Inferior parietal cortex (tissue), 1 donor: ENCODE measurements at regions not wholly inside any gene's neighbourhood (a gene's known extent, or its start where the extent isn't known, plus 50 kb on each side); places are given as distances from the start of the nearest gene placed in this dataset.

ENCODE experiments used
- DNase-seq: peaks from one replicate; pipeline ENCODE4 v3.0.0-alpha.2; 2016; ENCODE audit errors: extremely low spot score

DNA sequence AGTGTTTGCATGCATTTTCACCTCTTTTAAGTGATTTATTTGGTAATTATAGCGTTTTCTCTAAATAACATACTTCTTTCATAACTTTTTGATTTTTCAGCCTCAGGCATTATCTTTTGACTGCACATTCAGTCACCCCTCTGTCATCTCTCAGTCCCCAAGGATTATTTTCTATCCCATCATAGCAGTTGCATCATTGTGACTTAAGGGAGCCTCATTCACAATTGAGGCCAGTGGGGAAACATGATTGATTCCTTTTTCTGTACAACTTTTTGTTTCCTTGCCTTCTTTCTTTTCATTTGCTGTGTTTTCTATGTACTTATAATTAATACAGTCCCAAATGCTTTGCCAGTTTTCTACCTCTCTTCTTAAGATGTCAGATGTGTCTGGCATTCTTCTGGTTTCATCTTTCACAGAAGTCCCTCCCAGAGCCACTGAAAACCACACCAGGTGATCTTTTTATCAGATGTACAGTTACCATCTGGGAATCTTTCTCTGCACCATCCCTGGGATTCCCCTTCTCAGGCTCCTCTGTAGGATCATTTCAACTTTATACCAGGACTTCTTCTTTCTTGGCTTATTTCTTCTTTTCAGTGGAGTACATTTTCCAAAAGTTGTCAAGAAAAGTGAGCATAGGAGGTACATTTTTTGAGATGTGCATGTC lies 151.4 kb downstream of the RAP2B start:
- no peak for DNase-seq

DNA sequence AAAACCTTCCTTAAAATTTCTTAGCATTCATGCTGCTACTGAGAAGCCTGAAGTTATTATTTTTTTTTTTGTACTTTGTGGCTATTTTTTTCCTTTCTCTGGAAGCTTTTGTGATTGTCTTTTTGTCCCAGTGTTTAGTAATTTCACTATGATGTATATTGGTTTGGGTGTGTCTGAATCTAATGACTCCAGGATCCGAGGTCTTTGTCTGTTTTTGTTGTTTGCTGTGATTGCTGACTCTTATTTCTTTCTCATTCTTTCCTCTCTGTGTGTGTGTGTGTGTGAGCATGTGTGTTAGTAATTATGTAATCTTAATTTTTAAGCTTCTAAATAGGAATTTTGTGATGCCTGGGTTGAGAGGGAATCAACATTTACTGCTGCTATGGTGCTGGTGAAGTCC lies 152.0 kb downstream of the RAP2B start:
- DNase-seq = no peak

DNA sequence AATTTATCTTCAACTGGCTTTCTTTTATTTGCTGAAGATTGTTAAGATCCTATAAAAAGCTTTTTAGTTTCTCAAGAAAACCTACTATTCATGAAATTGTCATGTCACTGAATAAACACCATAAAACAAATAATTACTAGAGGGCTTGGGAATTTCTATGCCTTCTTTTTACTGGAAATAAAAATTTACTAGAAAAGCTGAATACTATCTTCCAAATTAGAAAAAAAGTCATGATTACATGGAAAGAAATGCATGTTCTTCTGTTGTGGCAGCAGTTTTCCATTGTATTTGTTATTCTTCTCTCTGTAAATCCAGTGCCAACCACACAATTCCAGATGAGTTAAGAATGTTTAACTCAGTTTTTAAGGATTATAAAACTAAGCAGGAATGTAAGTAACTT lies 153.8 kb downstream of the RAP2B start:
- no peak for DNase-seq

DNA sequence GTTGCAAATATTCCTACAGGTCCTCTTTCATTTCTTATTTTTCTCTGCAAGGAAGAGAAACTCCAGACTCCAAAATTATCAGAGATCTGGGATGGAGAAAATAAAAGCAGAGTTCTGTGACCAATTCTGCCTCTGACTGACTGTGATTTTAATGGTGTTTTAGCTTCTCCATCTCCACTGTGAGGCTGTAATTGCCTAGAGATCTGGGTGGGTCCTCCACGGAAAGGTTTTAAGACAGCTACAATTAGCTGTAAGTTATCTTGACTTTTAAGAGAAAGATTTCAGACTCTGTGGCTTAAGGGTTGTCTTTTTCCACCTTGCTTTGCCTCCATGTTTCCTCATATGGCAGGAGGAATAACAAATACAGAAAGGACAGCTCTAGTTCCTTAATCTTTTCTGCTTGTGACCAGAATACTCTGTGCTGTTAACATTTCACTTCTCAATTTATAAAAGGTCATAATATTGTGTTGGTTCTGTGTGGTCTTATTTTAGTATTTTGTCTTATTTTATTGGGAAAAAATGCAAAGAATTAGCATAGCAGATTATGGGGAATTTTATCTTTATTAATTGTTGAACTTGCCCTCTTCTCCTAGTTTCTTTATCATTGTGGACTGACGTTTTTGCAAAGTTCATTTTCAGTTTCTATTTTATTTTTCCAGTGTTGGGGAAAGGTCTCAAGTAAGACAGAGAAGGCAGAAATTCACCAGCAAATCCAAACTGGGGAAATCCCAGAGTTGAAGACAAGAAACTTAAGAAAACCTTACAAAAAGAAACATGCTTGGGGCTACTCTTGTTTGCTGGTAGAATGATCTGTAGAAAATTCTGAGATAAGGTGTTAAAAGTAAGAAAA lies 157.9 kb downstream of the RAP2B start:
- no peak for DNase-seq

DNA sequence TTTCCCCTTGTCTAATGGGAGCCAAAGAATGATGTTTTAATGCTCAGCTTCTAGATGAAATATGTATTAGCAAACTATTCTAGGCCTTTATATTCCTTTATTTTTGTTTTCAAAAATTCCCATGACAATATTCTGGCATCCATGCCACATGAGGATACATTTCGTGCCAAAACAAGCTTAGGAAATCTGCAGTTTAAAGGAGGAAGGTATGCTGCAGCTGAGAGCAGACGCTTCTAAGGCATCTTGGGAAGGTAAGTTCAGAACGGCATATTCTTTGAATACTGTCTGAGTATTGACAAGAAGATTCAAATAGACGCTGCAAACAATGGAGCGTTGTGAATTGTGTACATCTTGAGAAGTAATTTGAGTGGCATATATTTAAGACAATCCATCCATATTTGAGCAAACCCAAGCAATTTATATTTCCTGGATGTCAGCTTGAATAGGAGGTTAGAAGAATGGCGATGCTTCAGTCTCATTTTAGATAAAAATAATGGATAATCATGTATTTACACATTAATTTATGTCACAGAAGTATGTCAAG lies 158.6 kb downstream of the RAP2B start:
- DNase-seq = no peak

DNA sequence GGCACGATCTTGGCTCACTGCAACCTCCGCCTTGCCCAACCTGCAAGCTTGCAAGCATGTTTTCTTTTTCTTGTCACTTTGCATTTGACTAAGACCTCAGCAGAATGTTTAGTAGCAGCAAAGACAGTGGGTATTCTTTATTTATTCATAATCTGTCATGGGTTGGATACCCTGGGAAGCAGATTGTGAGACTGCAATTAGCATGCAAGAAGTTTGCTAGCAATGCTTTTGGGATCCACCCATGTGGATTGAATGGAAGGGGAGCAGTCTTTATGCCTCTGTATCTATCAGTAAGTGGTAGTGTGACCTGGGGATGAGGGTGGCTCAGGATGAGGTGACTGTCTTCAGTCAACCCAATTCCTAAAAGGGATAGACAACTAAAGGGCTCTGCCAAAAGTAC lies 166.7 kb downstream of the RAP2B start:
- DNase-seq = no peak

DNA sequence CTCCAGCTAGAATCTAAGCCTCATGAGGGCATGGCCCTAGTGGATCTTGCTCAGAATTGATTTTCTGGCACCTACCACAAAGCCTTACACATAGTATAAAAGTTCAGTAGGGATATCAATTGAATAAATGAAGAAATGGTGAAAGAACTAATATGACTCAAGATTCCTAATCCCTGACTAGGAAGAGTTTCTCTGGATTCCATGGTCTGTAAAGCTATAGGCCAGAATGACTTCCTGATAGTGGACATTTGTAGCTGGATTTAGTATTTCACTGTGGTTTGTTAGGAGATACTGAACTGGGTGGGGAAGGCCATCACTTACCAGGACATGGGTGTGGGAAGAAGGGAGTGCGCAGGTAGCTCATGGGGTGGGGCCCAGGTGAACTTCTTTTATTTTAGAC lies 168.9 kb downstream of the RAP2B start:
- no peak for DNase-seq

DNA sequence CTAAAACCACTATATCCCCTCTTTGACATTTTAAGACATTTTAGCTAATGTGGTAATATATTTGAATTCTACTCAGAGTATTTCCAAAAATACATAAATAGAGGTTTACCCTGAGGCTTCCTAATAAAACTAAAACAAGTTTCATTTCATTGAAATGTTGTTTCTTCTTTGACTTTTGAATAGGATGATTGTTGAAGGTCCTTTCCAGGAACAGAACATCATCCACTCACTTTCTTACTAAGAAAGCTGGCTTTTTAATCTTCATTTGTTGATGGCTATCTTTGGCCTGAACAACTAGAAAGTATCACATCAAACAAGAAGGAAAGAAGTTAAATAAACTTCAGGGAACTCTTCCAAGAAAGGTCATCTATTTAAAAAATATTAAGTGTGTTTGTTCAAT lies 169.7 kb downstream of the RAP2B start:
- no peak for DNase-seq

DNA sequence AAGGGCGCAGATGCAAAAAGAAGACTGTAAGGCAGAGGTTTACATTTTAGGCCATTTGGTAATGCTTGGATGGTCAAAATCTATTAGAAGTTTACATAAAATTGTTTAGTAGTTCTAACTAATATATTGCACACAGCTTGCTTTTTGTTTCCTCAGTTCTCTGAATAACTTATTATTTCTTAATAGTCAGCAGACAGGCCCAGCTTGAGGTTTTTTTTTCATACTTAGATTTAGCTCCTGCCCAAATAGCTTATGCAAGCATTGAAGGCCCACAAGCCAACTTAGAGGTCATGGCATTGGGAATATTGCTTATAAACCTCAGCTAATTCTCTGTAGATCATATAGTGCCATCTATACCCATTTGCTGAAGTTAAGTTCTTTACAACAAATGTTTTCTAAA lies 172.5 kb downstream of the RAP2B start:
- DNase-seq = no peak

DNA sequence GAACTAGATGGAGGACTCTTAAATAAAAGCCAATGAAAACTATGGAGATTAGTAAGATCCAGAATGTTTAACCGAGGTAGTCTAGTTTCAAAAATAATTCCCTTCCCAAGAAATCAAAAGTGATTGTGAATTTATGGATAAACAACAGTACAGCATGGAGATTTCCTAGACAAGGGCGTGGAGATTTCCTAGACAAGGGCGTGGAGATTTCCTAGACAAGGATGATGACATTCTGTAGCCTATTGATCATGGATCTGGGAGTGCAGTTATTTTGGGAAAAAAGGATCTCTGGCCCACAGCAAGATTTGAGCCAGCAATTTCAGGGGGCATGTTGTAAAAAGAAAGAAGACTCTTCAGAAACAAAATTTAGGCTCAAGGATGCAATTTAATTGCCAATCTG lies 175.3 kb downstream of the RAP2B start:
- no peak for DNase-seq

DNA sequence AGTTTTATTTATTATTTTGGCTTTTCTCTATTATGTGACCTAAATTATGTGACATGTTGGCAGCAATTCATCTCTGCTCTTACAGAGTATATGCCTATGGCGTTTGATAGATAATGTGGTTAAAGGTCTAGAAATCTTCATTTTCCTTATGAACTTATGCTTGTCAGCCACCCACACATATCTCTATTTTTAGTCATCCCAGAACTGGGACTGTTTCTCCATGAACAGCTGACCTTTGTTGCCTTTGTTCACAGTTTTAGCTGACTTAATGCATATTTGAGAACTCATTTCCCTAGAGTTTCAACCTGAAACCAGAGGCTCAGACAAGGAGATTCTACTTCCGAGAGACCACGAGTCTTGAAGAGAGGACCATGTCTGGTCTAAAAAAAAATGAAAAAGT lies 176.5 kb downstream of the RAP2B start:
- DNase-seq = no peak

DNA sequence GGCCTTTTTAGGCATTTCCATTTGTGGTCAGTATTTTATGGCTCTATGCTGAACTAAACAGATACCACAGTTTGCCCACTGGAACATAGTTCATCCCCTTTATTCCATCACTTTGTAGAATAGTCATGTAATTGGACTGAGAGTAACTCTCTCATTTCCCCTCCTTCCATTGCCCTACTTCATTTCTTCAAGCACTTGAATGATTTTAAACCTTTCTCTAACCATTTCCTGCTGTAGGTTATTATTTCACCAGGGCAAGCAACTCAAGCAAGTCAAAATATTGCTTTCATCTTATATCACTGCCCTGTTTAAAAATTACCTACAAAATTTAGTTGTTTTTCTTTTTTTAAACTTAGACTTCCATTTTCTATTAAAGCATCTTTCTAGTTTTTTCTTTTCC lies 177.0 kb downstream of the RAP2B start:
- no peak for DNase-seq

DNA sequence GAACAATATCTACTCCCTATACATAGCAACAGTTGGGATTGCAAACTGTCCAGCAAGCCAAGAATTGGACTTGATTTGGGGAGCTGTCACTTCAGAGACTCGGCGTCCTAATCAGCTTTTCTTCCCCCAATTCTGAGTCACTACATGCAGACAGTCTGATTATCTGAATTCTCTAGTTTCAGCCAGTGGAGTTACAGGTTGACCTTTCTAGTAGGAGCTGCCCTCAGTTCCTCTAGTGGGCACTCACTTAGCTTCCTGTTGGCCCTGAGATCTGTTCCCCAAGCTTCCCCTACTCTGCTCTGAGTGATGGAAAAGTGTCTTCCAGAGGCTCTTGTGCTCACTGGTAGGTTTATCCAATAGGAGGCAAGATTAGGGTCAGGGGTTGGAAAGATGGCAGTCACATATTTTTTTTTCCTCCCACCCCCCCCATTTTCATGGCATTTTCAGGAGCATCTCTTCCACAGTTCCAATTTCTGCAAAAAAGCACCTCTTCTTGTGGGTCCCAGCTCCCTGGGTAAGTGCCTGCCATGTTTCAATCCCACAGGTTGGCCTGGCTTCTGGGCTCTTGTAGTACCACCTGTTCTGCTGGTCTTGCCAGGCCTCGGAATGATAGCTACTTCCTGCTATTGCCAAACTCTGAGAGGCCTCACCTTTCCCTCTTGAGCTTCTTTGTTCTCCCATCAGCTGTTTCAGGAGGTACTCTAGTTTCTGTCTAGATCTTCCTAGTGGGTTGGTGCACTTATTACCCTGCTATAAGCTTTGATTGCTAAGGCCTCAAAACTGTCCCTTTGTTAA lies 182.2 kb downstream of the RAP2B start:
- no peak for DNase-seq

DNA sequence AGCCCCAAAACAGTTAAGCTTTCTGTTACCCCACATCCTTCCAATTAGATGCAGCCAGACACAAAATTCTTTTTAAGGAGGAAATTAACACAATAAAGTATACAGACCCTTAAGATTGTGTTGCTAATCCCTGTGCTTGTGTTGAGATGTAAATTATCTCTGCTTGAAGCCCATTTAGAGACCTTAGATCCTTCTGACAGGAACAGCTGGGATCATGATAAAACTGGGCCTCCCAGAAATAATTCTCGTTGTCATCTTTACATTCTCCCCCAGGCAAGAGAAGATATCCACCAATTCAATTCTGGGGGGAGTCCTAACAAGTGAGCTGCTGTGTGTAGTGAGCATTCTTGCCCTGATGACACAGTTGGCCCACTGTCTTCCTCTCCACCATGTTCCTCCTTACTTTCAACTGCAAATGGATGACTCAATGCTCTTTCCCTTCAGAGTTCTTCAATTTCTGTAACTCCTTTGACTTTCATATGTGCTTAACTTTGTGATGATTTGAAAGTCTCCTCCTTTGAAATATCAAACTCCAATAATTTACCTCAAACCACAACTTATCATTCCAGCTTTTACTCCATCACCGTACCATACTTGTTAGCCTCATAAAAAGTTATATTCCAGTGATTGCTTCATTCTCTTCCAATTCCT lies 186.6 kb downstream of the RAP2B start:
- DNase-seq = no peak

DNA sequence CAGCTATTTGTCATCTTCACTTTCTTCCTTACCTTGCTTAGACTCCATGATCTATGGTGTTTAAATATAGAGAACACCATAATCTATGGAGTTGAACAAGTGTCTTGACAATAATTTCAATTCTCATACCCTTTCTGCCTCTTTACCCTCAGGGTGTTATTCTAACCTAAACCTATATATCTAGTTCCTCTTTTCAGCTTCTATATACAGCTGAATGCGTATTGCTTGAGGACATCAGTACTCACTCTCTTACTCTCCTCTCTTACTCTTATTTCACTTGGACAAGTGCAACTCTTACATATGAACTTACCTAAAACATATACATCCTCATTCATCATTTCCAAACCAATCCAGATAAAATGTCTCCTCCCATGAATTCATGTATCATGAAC lies 187.1 kb downstream of the RAP2B start:
- DNase-seq = no peak

DNA sequence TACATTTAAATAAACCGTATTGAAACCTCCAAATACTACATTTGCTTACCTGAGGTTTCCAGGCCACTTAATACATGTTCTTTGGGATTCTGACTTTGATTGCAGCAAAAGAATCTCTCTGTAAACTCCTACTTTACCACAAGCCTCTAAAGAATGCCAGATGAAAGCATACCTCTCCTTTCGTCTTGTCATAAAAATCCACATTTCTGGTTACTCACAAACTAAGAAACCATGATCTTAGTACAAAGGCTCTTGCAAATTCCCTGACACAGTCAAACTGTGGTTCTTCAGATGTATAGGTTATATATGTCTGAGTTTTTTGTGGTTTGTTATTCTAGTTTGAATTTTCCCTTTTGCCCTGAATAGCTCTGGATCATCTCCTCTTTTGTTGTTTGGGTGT lies 188.4 kb downstream of the RAP2B start:
- DNase-seq = no peak

DNA sequence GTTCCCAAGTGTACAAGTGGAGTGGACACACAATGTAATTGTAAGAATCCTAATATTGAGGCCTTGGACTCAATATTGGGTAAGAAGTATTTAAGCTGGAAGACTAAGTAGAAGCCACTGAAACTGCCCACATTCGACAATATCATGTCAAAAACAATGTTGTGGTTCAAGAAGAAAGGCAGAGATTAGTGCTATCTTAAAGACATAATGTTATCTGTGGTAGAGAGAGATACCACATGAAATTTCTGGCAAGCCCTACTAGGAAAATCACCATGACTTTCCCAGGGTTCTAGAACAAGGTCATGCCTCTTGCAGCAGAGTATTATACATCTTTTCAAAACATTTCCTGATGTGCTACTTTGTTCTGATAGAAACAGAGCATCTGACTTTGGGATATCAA lies 192.6 kb downstream of the RAP2B start:
- no peak for DNase-seq

DNA sequence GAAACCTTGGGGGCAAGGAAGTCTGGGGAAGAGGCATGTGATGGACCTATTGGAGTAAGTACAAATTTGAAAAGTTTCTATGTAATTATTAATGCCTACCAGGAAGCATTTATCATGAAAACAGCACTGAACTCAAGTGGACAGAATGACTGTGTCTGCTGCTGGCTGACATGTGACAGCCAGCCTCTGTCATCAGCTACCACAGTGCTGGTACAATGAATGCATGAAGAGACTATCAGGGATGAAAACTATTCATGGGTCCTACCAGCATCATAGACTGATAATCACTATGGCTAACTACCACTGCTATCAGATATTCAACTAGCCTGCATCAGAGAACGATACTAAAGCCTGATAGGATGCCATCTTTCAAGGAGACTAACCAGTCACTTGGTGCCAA lies 193.5 kb downstream of the RAP2B start:
- DNase-seq = no peak

DNA sequence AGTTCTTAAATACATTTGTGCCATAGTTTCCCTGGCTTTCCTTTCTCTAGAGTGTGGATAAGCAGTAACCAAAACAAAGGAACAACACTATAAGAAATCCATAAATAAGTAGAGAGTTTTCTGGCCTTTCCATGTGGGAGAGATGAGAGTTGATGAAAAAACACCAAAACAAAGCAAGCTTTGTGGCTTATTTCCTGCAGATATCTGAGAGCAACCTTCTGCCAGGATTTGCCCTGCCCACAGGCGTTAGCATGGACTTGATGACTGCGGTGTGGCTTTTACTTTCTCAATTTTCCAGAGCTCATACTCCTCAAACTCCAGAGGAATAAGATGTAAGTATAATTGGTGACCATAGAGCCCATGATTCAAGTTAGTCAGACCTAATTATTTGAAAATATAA lies 194.9 kb downstream of the RAP2B start:
- DNase-seq = no peak

DNA sequence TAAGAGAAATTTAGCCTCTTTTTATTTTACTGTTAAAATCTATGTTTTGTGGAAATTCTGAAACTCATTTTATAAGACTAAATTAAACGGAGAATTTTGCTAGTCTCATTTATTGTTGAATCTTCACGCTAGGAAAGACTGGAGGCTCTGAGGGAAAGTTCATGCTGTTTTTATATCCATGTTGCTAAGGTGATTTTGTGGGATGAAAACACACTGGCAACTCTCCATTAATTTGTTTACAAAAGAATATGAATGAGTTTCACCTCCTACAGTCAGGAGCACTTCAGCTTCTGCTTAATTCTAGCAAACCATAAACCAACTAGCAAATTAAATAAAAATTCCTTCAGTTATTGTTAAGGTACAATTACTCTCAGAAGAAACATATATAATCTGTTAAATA lies 195.4 kb downstream of the RAP2B start:
- no peak for DNase-seq

DNA sequence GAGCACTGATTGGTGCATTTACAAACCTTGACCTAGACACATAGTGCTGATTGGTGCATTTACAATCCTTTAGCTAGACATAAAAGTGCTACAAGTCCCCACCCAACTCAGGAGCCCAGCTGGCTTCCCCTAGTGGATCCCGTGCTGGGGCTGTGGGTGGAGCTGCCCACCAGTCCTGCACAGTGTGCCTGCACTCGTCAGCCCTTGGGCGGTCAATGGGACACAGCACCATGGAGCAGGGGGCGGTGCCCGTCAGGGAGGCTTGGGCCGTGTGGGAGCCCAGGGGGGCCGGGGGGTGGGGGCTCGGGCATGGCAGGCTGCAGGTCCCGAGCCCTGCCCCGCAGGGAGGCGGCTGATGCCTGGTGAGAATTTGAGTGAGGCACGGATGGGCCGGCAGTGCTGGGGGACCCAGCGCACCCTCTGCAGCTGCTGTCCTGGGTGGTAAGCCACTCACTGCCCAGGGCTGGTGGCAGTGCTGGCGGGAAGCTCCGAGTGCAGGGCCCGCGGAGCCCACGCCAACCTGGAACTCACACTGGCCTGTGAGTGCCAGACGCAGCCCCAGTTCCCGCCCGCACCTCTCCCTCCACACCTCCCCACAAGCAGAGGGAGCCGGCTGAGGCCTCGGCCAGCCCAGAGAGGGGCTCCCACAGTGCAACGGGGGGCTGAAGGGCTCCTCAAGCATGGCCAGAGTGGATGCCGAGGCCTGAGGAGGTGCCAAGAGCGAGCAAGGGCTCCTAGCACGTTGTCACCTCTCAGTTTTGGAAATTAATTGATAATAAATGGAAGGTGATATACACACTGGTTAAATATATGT lies 207.7 kb downstream of the RAP2B start:
- DNase-seq = no peak
